HEK293T (cell line): ENCODE measurements at regions not wholly inside any gene's neighbourhood (a gene's known extent, or its start where the extent isn't known, plus 50 kb on each side); places are given as distances from the start of the nearest gene placed in this dataset.

Source experiments
- CTCF ChIA-PET: fragments of 350-600 bp; formaldehyde crosslinking; extraction: SDS; loops from one replicate; lab custom pipeline; 2021; ENCODE audit warnings: antibody characterized with exemption, inconsistent platforms; lab: Yijun Ruan, JAX
- POLR2A ChIA-PET: fragments of 350-600 bp; formaldehyde crosslinking; extraction: SDS; loops from one replicate; lab custom pipeline; 2020; ENCODE audit warnings: antibody characterized with exemption, inconsistent platforms; lab: Yijun Ruan, JAX
- DNase-seq: peaks from one replicate; pipeline ENCODE4 v3.0.0; 2012; ENCODE audit warnings: mixed read lengths; ENCODE audit errors: extremely low spot score
- ARNT ChIP-seq: fragments of 450-650 bp; IDR thresholded peaks from 2 replicates; pipeline ENCODE4 v1.6.1; 2017; ENCODE audit warnings: mild to moderate bottlenecking
- BHLHE40 ChIP-seq: fragments of 450-650 bp; IDR thresholded peaks from 2 replicates; pipeline ENCODE4 v1.6.1; 2016; ENCODE audit warnings: mild to moderate bottlenecking, moderate library complexity, borderline replicate concordance
- CTBP1 ChIP-seq: fragments of 450-650 bp; IDR thresholded peaks from 2 replicates; pipeline ENCODE4 v1.6.1; 2016; ENCODE audit warnings: borderline replicate concordance
- ELF4 ChIP-seq: fragments of 450-650 bp; IDR thresholded peaks from 2 replicates; pipeline ENCODE4 v1.6.1; 2017; ENCODE audit warnings: antibody characterized with exemption
- FOXA1 ChIP-seq: fragments of 450-650 bp; IDR thresholded peaks from 2 replicates; pipeline ENCODE4 v1.6.1; 2016; ENCODE audit warnings: mild to moderate bottlenecking
- FOXK2 ChIP-seq: fragments of 450-650 bp; IDR thresholded peaks from 2 replicates; pipeline ENCODE4 v1.6.1; 2016; ENCODE audit warnings: mild to moderate bottlenecking
- FOXM1 ChIP-seq: fragments of 450-650 bp; IDR thresholded peaks from 2 replicates; pipeline ENCODE4 v1.6.1; 2017; ENCODE audit warnings: mild to moderate bottlenecking, borderline replicate concordance
- HDGF ChIP-seq: fragments of 450-650 bp; IDR thresholded peaks from 2 replicates; pipeline ENCODE4 v1.6.1; 2017; ENCODE audit warnings: antibody characterized with exemption, borderline replicate concordance
- L3MBTL2 ChIP-seq: fragments of 450-650 bp; conservative IDR thresholded peaks from 2 replicates; pipeline ENCODE4 v1.6.1; 2016; ENCODE audit warnings: mild to moderate bottlenecking
- LEF1 ChIP-seq: fragments of 450-650 bp; IDR thresholded peaks from 2 replicates; pipeline ENCODE4 v1.6.1; 2017; ENCODE audit warnings: mild to moderate bottlenecking, borderline replicate concordance
- NFRKB ChIP-seq: fragments of 450-650 bp; IDR thresholded peaks from 2 replicates; pipeline ENCODE4 v1.6.1; 2016; ENCODE audit warnings: mild to moderate bottlenecking, moderate library complexity
- SP1 ChIP-seq: fragments of 450-650 bp; IDR thresholded peaks from 2 replicates; pipeline ENCODE4 v1.6.1; 2017
- SUZ12 ChIP-seq: fragments of 450-650 bp; IDR thresholded peaks from 2 replicates; pipeline ENCODE4 v1.6.1; 2016; ENCODE audit warnings: mild to moderate bottlenecking
- TARDBP ChIP-seq: fragments of 450-650 bp; IDR thresholded peaks from 2 replicates; pipeline ENCODE4 v1.6.1; 2016
- ZNF384 ChIP-seq: fragments of 450-650 bp; IDR thresholded peaks from 2 replicates; pipeline ENCODE4 v1.6.1; 2016
- TF ChIP-seq, protein P1 (sequence below): fragments of 450-650 bp; IDR thresholded peaks from 2 replicates; pipeline ENCODE4 v1.6.1; 2016

DNA sequence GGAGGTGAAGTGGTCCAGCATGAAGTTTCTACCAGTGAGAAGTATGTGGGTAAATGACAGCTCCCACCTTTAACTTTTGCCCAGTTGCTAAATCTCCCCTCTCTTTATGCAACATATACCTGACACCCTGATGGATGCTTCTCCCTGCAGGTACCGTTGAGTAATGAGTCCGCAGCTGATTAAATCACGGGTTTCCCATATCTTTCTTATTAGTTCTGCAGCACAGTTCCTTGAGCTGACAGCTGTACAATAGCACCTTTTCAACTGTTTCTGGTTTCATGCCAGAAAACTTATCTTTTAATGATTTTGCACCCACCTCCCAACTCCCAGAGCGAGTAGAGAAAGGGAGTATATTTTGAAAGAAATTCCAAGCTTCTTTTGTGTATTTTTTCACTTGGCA is 161.0 kb upstream of the TUT7 start:
- TF ChIP-seq, protein P1, sequence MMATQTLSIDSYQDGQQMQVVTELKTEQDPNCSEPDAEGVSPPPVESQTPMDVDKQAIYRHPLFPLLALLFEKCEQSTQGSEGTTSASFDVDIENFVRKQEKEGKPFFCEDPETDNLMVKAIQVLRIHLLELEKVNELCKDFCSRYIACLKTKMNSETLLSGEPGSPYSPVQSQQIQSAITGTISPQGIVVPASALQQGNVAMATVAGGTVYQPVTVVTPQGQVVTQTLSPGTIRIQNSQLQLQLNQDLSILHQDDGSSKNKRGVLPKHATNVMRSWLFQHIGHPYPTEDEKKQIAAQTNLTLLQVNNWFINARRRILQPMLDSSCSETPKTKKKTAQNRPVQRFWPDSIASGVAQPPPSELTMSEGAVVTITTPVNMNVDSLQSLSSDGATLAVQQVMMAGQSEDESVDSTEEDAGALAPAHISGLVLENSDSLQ = no peak
- TF ChIP-seq SP1 (no peak), FOXK2 (no peak), L3MBTL2 (no peak), HDGF (no peak), ELF4 (no peak), FOXA1 (no peak), FOXM1 (no peak), NFRKB (no peak), CTBP1 (no peak), LEF1 (no peak), ZNF384 (no peak), BHLHE40 (no peak), SUZ12 (no peak), TARDBP (no peak), ARNT (no peak)
- DNase-seq = no peak
- POLR2A ChIA-PET = no interaction called here
- CTCF ChIA-PET = no interaction called here

DNA sequence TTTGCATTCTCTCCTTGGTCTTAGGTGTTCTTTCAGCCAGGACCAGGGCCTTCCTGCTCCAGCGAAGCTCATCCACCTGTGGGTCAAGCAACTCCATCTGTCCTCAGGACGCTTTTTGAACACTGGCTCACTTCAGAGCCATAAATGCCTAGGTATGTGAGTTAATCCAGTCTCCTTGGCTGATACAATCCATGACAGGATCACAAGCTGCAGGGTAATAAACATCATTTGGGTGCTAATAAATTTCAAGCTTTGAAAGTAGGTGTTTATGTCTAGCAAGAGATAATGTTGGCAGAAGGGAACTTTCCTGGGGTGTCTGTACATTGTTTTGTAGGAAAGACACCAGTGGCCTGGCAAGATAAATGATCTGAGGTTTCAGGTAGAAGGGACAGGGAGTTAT is 159.2 kb upstream of the TUT7 start:
- ChIA-PET POLR2A (no interaction called here), CTCF (no interaction called here)
- TF ChIP-seq SP1 (no peak), ARNT (no peak), CTBP1 (no peak), HDGF (no peak), BHLHE40 (no peak)
- TF ChIP-seq, protein P1 = no peak
- no peak for DNase-seq

DNA sequence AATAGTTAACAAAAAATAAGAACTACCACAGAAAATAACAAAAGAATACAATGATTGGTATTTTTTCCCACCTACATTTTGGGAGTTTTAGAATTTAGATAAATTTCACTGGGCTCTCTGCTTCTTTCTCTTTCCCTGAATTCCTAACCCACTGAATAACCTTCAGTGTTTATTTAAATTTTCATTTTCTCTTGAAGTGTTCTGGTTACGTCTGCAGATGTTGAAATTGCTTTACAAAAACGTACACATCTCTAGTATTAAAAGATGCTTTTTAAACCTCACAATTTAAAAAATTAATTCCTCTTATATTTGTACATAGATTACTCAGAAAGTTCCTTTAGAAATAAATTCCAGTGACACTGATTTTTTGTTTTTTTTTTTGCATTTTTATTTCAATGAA is 158.7 kb upstream of the TUT7 start:
- CTCF ChIA-PET = no interaction called here
- POLR2A ChIA-PET = no interaction called here
- no peak for TF ChIP-seq ARNT
- no peak for TF ChIP-seq FOXA1
- TF ChIP-seq ELF4 = no peak
- TF ChIP-seq FOXM1 = no peak
- TF ChIP-seq HDGF = no peak
- TF ChIP-seq, protein P1 = no peak
- TF ChIP-seq NFRKB = no peak
- no peak for TF ChIP-seq BHLHE40
- no peak for TF ChIP-seq SP1
- no peak for TF ChIP-seq SUZ12
- no peak for DNase-seq

DNA sequence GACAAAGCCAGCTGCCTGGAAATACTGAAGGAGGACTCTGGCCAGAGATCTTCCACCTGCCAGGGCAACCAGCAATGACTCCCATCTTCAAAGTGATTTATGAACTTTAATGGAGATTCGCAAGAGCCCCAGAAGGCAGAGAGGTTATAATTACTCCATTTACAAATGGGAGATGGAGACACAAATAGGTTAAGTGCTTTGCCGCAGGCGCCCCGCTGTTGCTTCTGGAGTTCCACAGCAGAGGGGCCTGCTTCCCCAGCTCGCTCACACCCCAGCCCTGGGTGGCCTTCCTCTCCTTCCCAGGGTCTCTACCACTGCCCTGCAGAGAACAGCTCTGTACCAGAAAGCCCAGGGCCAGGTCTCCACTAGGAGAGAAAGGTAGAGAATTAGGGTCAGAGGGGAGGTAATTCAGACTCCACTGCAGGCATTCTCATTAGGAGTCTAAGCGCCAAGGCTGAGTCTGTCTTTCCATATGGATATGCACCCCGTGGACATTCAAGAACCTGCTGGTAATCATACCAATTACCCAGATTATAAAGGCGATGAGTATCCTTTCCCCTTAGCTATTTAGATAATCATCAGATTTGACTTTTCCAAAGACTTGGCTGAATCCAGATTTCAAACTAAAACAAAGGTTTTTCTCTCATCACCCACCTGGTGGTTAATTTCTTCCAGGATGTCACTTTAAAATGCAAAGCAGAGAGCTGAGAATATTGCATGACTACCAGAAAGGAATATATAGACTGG is 157.6 kb upstream of the TUT7 start:
- CTCF ChIA-PET = no interaction called here

DNA sequence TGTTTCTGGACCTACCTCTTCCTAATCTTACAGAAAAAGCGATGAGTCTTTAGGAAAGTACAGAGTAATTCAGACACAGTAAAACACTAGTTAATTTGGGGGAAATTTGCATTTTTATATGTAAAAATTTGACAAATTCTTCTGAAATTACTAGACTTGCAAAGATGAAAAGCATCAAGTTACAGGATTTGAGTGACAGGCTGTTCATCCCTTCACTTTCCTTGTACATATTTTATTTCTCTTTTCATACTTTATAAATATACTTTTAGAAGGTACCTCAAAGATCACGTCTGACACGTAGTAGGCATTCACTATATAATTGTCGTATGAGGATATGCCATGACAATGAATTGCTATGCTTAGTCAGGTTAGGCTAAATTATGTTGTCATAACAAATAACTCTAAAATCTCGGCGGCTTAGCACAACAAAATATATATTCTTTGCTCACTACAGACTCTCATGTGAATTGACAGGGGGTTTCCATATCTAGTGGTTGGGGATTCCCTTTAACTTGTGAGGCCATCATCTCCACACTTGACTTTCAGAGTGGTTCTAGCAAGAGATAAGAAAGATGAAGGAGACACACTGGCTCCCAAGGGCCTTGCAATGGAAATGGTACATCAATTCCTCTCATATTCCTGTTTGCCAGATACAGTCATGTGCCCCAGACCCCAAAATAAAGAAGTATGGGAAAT is 154.1 kb upstream of the TUT7 start:
- DNase-seq = no peak
- TF ChIP-seq, protein P1 = peak; percentile 79
- no peak for TF ChIP-seq ZNF384
- POLR2A ChIA-PET = no interaction called here
- CTCF ChIA-PET = no interaction called here

More for the DNA sequence above, 157.6 kb upstream of the TUT7 start:
- TF ChIP-seq LEF1 (no peak), ZNF384 (no peak)
- TF ChIP-seq, protein P1 = peak; percentile 88
- peak; percentile 51 for DNase-seq
- POLR2A ChIA-PET = no interaction called here
